CD14-positive monocyte (primary cell): ENCODE measurements at regions not wholly inside any gene's neighbourhood (a gene's known extent, or its start where the extent isn't known, plus 50 kb on each side); places are given as distances from the start of the nearest gene placed in this dataset.

ENCODE experiments used
- DNase-seq, 3 donors: peaks; one replicate each; pipeline ENCODE4 v3.0.0-alpha.2; 2011 to 2022
- H2AFZ ChIP-seq: 2 replicates; pipeline ENCODE4 v1.6.0; 2012; ENCODE audit warnings: mild to moderate bottlenecking, low read depth, low read length, inconsistent platforms; ENCODE audit not compliant: insufficient read depth, poor library complexity, severe bottlenecking
- H3K27ac ChIP-seq, 2 donors: 1 replicate in 1 of 2; 2 replicates in 1 of 2; pipeline ENCODE4 v1.5.1; 2012 to 2013; ENCODE audit warnings: low read length in 2 of 2, control low read depth in 1 of 2, inconsistent platforms in 1 of 2, low read depth in 1 of 2, mild to moderate bottlenecking in 1 of 2
- H3K27me3 ChIP-seq, 2 donors: one replicate each; pipeline versions ENCODE4 v1.6.0 to v1.6.1; 2011 to 2013; ENCODE audit warnings: low read length in 2 of 2; ENCODE audit not compliant: control insufficient read depth in 2 of 2, insufficient read depth in 2 of 2
- H3K36me3 ChIP-seq, 2 donors: replicated peaks in 1 of 2; 1 replicate in 1 of 2; 2 replicates in 1 of 2; pipeline versions ENCODE4 v1.5.1 to v1.6.1; 2012 to 2013; ENCODE audit warnings: low read length in 2 of 2, control low read depth in 1 of 2, inconsistent platforms in 1 of 2, mild to moderate bottlenecking in 1 of 2; ENCODE audit not compliant: insufficient read depth in 2 of 2, control insufficient read depth in 1 of 2
- H3K4me1 ChIP-seq, 2 donors: 1 replicate in 1 of 2; 2 replicates in 1 of 2; pipeline versions ENCODE4 v1.5.1 to v1.6.1; 2012 to 2013; ENCODE audit warnings: low read length in 2 of 2, control low read depth in 1 of 2, inconsistent platforms in 1 of 2, mild to moderate bottlenecking in 1 of 2, moderate library complexity in 1 of 2; ENCODE audit not compliant: insufficient read depth in 2 of 2, control insufficient read depth in 1 of 2
- H3K4me2 ChIP-seq: replicated peaks from 2 replicates; pipeline ENCODE3; 2012; ENCODE audit warnings: low read length, moderate library complexity, mild to moderate bottlenecking; ENCODE audit not compliant: poor library complexity, severe bottlenecking; ENCODE audit errors: extremely low read depth
- H3K4me3 ChIP-seq, 3 experiments: fragments of 200-600 bp in 1 of 3; sonication (generic) in 1 of 3; replicated peaks in 1 of 3; 1 replicate in 2 of 3; 2 replicates in 1 of 3; pipeline ENCODE4 v1.5.1; 2011 to 2013; ENCODE audit warnings: low read length in 3 of 3, mild to moderate bottlenecking in 3 of 3, control low read depth in 2 of 3, low read depth in 2 of 3, inconsistent platforms in 1 of 3, moderate library complexity in 1 of 3
- H3K79me2 ChIP-seq: 2 replicates; pipeline ENCODE4 v1.6.0; 2012; ENCODE audit warnings: mild to moderate bottlenecking, control low read depth, inconsistent platforms, low read length, moderate library complexity; ENCODE audit not compliant: insufficient read depth
- H3K9ac ChIP-seq: 2 replicates; pipeline ENCODE4 v1.6.0; 2017; ENCODE audit warnings: low read length, mild to moderate bottlenecking; ENCODE audit not compliant: insufficient read depth, poor library complexity, severe bottlenecking
- H3K9me3 ChIP-seq, 2 donors: replicated peaks in 1 of 2; 1 replicate in 1 of 2; 2 replicates in 1 of 2; pipeline versions ENCODE4 v1.5.1 to v1.6.1; 2012 to 2013; ENCODE audit warnings: low read length in 2 of 2, control low read depth in 1 of 2; ENCODE audit not compliant: control insufficient read depth in 1 of 2, insufficient read depth in 1 of 2
- H4K20me1 ChIP-seq: 2 replicates; pipeline ENCODE4 v1.6.0; 2012; ENCODE audit warnings: mild to moderate bottlenecking, low read length, control low read depth, moderate library complexity; ENCODE audit not compliant: insufficient read depth
- H3K27ac Mint-ChIP-seq, 7 donors: one replicate each; pipeline ENCODE4 v1.8.0; 2020; ENCODE audit warnings: mild to moderate bottlenecking in 7 of 7, mixed read lengths in 7 of 7, moderate library complexity in 6 of 7, inconsistent platforms in 2 of 7
- H3K27me3 Mint-ChIP-seq, 3 donors: one replicate each; pipeline ENCODE4 v1.8.0; 2021 to 2022; ENCODE audit warnings: low read depth in 3 of 3, mild to moderate bottlenecking in 3 of 3, mixed read lengths in 3 of 3, moderate library complexity in 3 of 3, inconsistent platforms in 1 of 3
- H3K36me3 Mint-ChIP-seq, 2 donors: one replicate each; pipeline ENCODE4 v1.8.0; 2020; ENCODE audit warnings: mixed read lengths in 2 of 2, inconsistent platforms in 1 of 2, mild to moderate bottlenecking in 1 of 2
- H3K4me1 Mint-ChIP-seq: one replicate; pipeline ENCODE4 v1.8.0; 2020; ENCODE audit warnings: mild to moderate bottlenecking, mixed read lengths
- H3K4me3 Mint-ChIP-seq, 2 donors: one replicate each; pipeline ENCODE4 v1.8.0; 2020; ENCODE audit warnings: mild to moderate bottlenecking in 2 of 2, mixed read lengths in 2 of 2, moderate library complexity in 1 of 2
- H3K9me3 Mint-ChIP-seq, 7 donors: one replicate each; pipeline ENCODE4 v1.8.0; 2020 to 2022; ENCODE audit warnings: mixed read lengths in 7 of 7, mild to moderate bottlenecking in 6 of 7, moderate library complexity in 6 of 7, inconsistent platforms in 2 of 7
- CTCF ChIP-seq: fragments of 200-600 bp; IDR thresholded peaks from one replicate; pipeline ENCODE4 v1.8.0; 2022; ENCODE audit warnings: antibody characterized with exemption, mild to moderate bottlenecking
- WGBS: methylation state at CpG from one replicate; pipeline ENCODE4 v1.1.5; 2013; ENCODE audit warnings: missing lambda C conversion rate; ENCODE audit not compliant: insufficient coverage; 5-methylcytosine and 5-hydroxymethylcytosine counted together
- intact Hi-C, 2 donors: fragments of 100-400 bp; cut with micrococcal nuclease; formaldehyde crosslinking; loops; one replicate each; pipeline versions ENCODE4 v1.15.0 to v1.15.1; 2023

- Mint-ChIP-seq H3K27ac (no peak overlapping the region), H3K4me3 (no peak overlapping the region), H3K27me3 (peaks cover 1 to 2% (median 2%) of the 10 kb centered on the region in 3 donors), H3K4me1 (no peaks in the 10 kb centered on the region), H3K9me3 (peaks cover 0 to 3% (median 0%) of the 10 kb centered on the region in 7 donors), H3K36me3 (no peaks in the 10 kb centered on the region)
- H3K4me1 ChIP-seq = no peaks in the 10 kb centered on the region
- H2AFZ ChIP-seq = no peak overlapping the region
- no peak overlapping the region for H3K4me2 ChIP-seq
- H3K27ac ChIP-seq = no peak overlapping the region
- DNase-seq = no peak
- no peaks in the 10 kb centered on the region for H3K79me2 ChIP-seq
- TF ChIP-seq CTCF = no peak
- no peak overlapping the region for H3K9ac ChIP-seq
- intact Hi-C loops = no loop called here
- no peaks in the 10 kb centered on the region for H3K9me3 ChIP-seq
- no peaks in the 10 kb centered on the region for H4K20me1 ChIP-seq
- 49% methylated on average over 2 of the region's 3 CpGs for WGBS
- H3K4me3 ChIP-seq = no peak overlapping the region
- no peaks in the 10 kb centered on the region for H3K27me3 ChIP-seq
- no peaks in the 10 kb centered on the region for H3K36me3 ChIP-seq
These were observed 189.9 kb downstream of the TFEC start for GRCh38 chr7:115840702-115841101.

- no peak for TF ChIP-seq CTCF
- Mint-ChIP-seq H3K9me3 (peaks cover 0 to 3% (median 0%) of the 10 kb centered on the region in 7 donors), H3K27ac (no peak overlapping the region), H3K27me3 (peaks cover 1 to 2% (median 2%) of the 10 kb centered on the region in 3 donors), H3K36me3 (no peaks in the 10 kb centered on the region), H3K4me1 (no peaks in the 10 kb centered on the region), H3K4me3 (no peak overlapping the region)
- H3K27ac ChIP-seq = no peak overlapping the region
- H3K4me3 ChIP-seq = no peak overlapping the region
- H3K9me3 ChIP-seq = no peaks in the 10 kb centered on the region
- DNase-seq = no peak
- H3K9ac ChIP-seq = no peak overlapping the region
- H3K4me1 ChIP-seq = no peaks in the 10 kb centered on the region
- H2AFZ ChIP-seq = no peak overlapping the region
- no peaks in the 10 kb centered on the region for H4K20me1 ChIP-seq
- no peak overlapping the region for H3K4me2 ChIP-seq
- intact Hi-C loops = no loop called here
- H3K79me2 ChIP-seq = no peaks in the 10 kb centered on the region
- no peaks in the 10 kb centered on the region for H3K27me3 ChIP-seq
- no peaks in the 10 kb centered on the region for H3K36me3 ChIP-seq
These were observed 191.7 kb downstream of the TFEC start for GRCh38 chr7:115838829-115839228.
